ENCODE measurements at regions not wholly inside any gene's neighbourhood (a gene's known extent, or its start where the extent isn't known, plus 50 kb on each side); places are given as distances from the start of the nearest gene placed in this dataset.

GRCh38 chr9:113646946-113647914 is 183.7 kb downstream of the RGS3 start:
- Mint-ChIP-seq H3K27ac (peak overlapping the region; percentile 37), H3K4me3 (no peak overlapping the region), H3K36me3 (no peaks in the 10 kb centered on the region), H3K4me1 (no peaks in the 10 kb centered on the region), H3K9me3 (no peaks in the 10 kb centered on the region)
- DNase-seq (ENCODE audit: low spot score in 2 of 2) = no peak
- no peak for ATAC-seq

GRCh38 chr9:113648048-113648447 is 184.5 kb downstream of the RGS3 start:
- no peaks in the 10 kb centered on the region for H3K4me1 Mint-ChIP-seq
- no peaks in the 10 kb centered on the region for H3K9me3 Mint-ChIP-seq
- no peak overlapping the region for H3K27ac Mint-ChIP-seq
- no peaks in the 10 kb centered on the region for H3K36me3 Mint-ChIP-seq
- DNase-seq (ENCODE audit: low spot score in 2 of 2) = no peak
- no peak overlapping the region for H3K4me3 Mint-ChIP-seq
- no peak for ATAC-seq

DNA sequence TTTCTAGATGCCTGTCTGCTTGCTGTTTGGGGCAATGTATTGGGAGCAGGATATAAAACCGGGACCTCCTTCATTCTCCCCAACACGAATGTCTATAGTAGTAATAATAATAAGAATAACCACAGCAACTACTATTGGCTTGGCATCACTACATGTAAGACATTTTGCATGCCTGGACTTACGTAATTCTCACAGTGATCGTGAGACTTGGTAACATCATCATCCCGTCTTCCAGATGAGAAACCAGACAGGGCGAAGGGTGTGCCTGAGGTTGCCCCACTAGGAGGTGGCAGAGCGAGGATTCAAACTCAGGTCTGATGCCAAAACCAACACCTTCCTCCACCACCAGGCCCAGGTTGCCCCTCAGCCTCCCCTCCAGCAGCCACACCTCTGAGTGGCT is 185.1 kb downstream of the RGS3 start:
- H3K4me1 Mint-ChIP-seq = no peaks in the 10 kb centered on the region
- ATAC-seq (no peak), DNase-seq (ENCODE audit: low spot score in 2 of 2) (no peak)
- H3K9me3 Mint-ChIP-seq = no peaks in the 10 kb centered on the region
- H3K27ac Mint-ChIP-seq = no peak overlapping the region
- H3K4me3 Mint-ChIP-seq = no peak overlapping the region
- H3K36me3 Mint-ChIP-seq = no peaks in the 10 kb centered on the region

DNA sequence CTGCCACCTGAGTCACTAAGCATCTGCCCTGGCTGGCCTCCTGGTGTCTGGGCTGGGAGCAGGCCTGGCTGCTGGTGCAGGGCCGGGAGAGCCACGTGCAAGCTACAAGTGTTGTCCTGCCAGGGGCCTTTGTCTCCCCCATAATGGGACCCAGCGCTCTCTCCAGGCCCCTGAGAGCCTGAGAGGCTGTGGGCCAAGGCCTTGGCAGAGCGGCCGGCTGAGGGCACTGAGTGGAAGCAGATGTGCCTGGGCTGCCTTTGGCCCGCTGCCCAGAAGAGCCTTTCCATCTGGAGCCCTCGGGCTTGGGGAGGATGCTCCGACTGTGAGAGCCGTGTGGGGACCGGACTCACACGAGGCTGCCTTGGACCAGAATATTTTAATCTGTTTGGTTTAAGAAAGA is 185.5 kb downstream of the RGS3 start:
- Mint-ChIP-seq H3K4me3 (no peak overlapping the region), H3K36me3 (no peaks in the 10 kb centered on the region), H3K9me3 (no peaks in the 10 kb centered on the region), H3K27ac (no peak overlapping the region), H3K4me1 (no peaks in the 10 kb centered on the region)
- DNase-seq (ENCODE audit: low spot score in 2 of 2) (no peak), ATAC-seq (no peak)

GRCh38 chr9:113649855-113650206 is 186.3 kb downstream of the RGS3 start:
- no peak overlapping the region for H3K27ac Mint-ChIP-seq
- no peaks in the 10 kb centered on the region for H3K4me1 Mint-ChIP-seq
- ATAC-seq (no peak), DNase-seq (ENCODE audit: low spot score in 2 of 2) (no peak)
- H3K4me3 Mint-ChIP-seq = no peak overlapping the region
- no peaks in the 10 kb centered on the region for H3K36me3 Mint-ChIP-seq
- H3K9me3 Mint-ChIP-seq = no peaks in the 10 kb centered on the region

- ATAC-seq (no peak), DNase-seq (ENCODE audit: low spot score in 2 of 2) (no peak)
- Mint-ChIP-seq H3K9me3 (no peaks in the 10 kb centered on the region), H3K4me1 (peaks cover 5% of the 10 kb centered on the region), H3K36me3 (no peaks in the 10 kb centered on the region), H3K4me3 (no peak overlapping the region), H3K27ac (peak overlapping the region; percentile 43)
These were observed 186.9 kb downstream of the RGS3 start for GRCh38 chr9:113650207-113651131.

- H3K4me1 Mint-ChIP-seq = peaks cover 7% of the 10 kb centered on the region
- DNase-seq (ENCODE audit: low spot score in 2 of 2) = no peak
- no peak overlapping the region for H3K4me3 Mint-ChIP-seq
- ATAC-seq = no peak
- no peaks in the 10 kb centered on the region for H3K9me3 Mint-ChIP-seq
- peak overlapping the region; percentile 43 for H3K27ac Mint-ChIP-seq
- H3K36me3 Mint-ChIP-seq = no peaks in the 10 kb centered on the region
These were observed 188.4 kb downstream of the RGS3 start for GRCh38 chr9:113651896-113652295.

- H3K9me3 Mint-ChIP-seq = no peaks in the 10 kb centered on the region
- ATAC-seq (no peak), DNase-seq (ENCODE audit: low spot score in 2 of 2) (no peak)
- H3K36me3 Mint-ChIP-seq = no peaks in the 10 kb centered on the region
- H3K4me1 Mint-ChIP-seq = peaks cover 7% of the 10 kb centered on the region
- H3K4me3 Mint-ChIP-seq = no peak overlapping the region
- H3K27ac Mint-ChIP-seq = no peak overlapping the region
These were observed 189.0 kb downstream of the RGS3 start for GRCh38 chr9:113652355-113653152.

GRCh38 chr9:113653746-113654604 is 190.4 kb downstream of the RGS3 start:
- Mint-ChIP-seq H3K9me3 (no peaks in the 10 kb centered on the region), H3K27ac (peak overlapping the region; percentile 5), H3K4me3 (no peak overlapping the region), H3K4me1 (peaks cover 7% of the 10 kb centered on the region), H3K36me3 (no peaks in the 10 kb centered on the region)
- no peak for DNase-seq (ENCODE audit: low spot score in 2 of 2)
- no peak for ATAC-seq

DNA sequence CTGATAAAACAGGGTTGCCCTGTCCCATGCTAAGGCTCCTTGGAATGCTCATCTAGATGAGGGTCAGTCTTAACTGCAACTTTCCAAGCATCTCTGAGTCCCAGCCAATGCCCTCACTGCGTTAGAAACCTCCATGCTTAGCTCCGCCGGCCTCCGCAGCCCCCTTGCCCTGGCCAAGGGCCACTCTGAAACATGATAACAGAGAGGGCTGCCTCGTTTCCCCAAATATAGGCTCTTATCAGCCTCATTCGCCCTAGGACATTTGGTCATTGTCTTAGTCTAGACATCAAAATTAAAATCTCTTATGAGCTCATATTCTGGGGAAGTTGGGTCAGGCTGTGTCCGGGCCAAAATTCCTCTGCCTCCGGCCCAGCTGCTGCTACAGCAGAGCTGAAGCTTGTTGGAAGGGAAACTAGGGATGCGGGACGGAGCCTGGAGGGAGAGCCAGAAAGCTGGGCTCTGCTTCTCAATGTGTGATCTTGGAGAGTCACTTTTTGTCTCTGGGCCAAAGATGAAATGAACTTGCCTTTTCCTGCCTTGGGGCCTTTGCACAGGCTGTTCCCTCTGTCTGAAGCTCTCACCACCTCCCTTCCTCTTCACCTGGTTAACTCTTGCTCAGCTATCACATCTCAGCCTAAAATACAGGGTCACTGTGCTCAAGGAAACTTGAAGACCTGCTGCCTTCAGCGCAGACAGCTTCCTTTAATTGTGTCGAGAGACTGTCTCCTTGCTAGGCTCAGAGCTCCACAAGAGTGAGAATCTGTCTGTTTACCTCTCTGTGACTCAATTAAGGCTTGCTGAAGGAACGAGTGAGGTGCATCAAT is 191.3 kb downstream of the RGS3 start:
- no peak for ATAC-seq
- Mint-ChIP-seq H3K36me3 (no peaks in the 10 kb centered on the region), H3K4me3 (no peak overlapping the region), H3K27ac (peak overlapping the region; percentile 35), H3K9me3 (no peaks in the 10 kb centered on the region), H3K4me1 (peaks cover 7% of the 10 kb centered on the region)
- no peak for DNase-seq (ENCODE audit: low spot score in 2 of 2)

- DNase-seq (ENCODE audit: low spot score in 2 of 2) (no peak), ATAC-seq (no peak)
- H3K4me3 Mint-ChIP-seq = no peak overlapping the region
- H3K36me3 Mint-ChIP-seq = no peaks in the 10 kb centered on the region
- H3K9me3 Mint-ChIP-seq = no peaks in the 10 kb centered on the region
- no peak overlapping the region for H3K27ac Mint-ChIP-seq
- H3K4me1 Mint-ChIP-seq = peaks cover 7% of the 10 kb centered on the region
These were observed 193.5 kb downstream of the RGS3 start for GRCh38 chr9:113656771-113657670.

DNA sequence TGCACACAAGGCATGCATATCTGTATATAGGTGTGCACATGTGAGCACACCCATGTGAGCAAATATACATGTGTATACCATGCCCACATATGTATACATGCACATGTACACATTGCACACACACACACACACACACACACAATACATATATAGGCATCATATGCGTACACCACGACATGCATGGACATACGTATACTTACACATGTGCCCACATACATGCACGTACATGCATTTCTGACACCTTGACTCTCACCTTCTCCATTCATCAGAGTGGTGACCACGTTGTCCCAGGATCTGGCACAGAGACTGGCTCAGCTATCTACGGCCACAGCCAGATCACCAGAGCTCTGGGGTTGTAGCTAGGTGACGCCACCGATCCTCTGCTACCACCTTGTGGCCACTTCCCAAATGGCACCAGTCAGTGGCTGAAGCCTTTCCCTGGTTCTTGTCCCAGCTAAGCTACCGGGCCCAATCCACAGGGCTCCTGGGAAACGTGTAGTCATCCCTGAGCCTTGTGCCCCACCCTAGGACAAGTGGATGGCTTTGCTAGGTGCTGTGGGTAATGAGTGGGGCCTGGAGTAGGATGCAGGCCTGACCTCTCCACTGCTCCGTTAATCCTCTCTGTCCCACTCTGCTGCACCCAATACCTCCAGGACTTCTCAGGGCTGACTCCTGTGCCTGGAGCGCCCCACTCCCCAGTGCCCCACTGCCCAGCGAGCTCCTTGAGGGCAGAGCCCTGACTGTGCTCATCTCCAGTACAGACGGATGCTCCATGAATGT is 194.4 kb downstream of the RGS3 start:
- Mint-ChIP-seq H3K4me3 (no peak overlapping the region), H3K27ac (no peak overlapping the region), H3K36me3 (no peaks in the 10 kb centered on the region), H3K9me3 (no peaks in the 10 kb centered on the region), H3K4me1 (peaks cover 7% of the 10 kb centered on the region)
- DNase-seq (ENCODE audit: low spot score in 2 of 2) (peak; percentile 73 to 88), ATAC-seq (peak; percentile 84)
